GM18907 (cell line): ENCODE measurements at regions not wholly inside any gene's neighbourhood (a gene's known extent, or its start where the extent isn't known, plus 50 kb on each side); places are given as distances from the start of the nearest gene placed in this dataset.
"Not testable (repeated sequence)": the region's sequence is repeated elsewhere in the genome, so short reads cannot be mapped to it uniquely, and the experiment has no call there.

Source experiments
- ATAC-seq: cut with Tn5 transposase; IDR thresholded peaks from one replicate; pipeline ENCODE4 v1.9.1; 2021; ENCODE audit warnings: mild to moderate bottlenecking, moderate library complexity; ENCODE audit not compliant: unreplicated experiment

DNA sequence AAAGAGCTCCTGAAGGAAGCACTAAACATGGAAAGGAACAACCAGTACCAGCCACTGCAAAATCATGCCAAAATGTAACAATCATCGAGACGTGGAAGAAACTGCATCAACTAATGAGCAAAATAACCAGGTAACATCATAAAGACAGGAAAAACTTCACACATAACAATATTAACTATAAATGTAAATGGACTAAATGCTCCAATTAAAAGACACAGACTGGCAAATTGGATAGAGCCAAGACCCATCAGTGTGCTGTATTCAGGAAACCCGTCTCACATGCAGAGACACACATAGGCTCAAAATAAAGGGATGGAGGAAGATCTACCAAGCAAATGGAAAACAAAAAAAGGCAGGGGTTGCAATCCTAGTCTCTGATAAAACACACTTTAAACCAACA, 83.9 kb upstream of the TSLP start:
- not testable (repeated sequence) for ATAC-seq

DNA sequence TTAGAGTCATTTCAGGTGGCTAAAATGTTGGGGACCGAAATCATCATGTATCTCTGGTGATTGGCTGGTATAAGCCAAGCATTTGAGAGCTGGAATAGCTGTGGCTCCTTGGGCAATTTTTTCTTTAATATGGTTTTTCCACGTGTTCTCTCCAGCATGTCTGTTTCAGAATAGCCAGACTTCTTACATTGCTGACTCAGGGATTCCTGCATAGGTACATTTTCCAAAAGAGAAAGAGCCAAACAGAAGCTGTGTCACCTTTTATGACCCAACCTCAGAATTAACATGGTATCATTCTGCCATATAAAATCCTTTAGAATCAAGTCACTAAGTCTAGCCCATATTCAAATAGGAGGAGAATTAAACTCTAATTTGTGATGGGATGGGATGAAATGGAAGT, 74.8 kb upstream of the TSLP start:
- ATAC-seq, result no peak

DNA sequence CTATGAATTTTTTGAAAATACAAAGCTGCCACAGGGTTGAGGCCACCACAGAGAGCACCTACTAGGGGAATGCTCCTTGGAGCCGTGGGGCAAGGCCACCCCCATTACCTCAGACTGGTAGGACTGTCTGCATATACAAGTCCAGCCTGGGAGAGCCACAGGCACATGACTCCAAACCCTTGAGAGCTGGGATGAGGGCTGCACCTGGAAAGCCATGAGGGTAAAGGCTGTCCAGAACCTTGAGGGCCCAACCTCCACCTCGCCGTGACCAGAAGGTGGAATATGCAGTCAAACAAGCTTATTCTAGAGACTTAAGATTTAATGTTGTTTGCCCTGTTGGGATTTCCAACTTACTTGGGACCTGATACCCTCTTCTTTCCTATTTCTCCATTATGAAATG, 69.5 kb upstream of the TSLP start:
- no peak for ATAC-seq

DNA sequence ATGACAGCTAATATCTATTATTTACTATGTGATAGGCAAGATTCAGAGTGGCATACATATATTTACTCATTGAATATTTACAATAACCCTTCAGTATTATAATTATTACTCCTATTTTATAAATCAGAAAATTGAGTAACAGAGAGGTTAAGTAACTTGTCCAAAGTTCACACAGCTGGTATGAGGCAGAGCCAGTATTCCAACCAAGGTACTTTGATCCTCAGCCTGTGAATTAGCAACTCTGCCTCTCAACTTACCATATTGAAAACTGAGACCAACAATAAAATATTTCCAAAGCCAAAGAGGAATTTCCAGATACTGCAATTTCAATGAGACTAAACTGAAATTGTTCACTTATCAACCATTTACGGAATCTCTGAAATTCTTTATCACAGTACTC, 67.9 kb upstream of the TSLP start:
- no peak for ATAC-seq

DNA sequence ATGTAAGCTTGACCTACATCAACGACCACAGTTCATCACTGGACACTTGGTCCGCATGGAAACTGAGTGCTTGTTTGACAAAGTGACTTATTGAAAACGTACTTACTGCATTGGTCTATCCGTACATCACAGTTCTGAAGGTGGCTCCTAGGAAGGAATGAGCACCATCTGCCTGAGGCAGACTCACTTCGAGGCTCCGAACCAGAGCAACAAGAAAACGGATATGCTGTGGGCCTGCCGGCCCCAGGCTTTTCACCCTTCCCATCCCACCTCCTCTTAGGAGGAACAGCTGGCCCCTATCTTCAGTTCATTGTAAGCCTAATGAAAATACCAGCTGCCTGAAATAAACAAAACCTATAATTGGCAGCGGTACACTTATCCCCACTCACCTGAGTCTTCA, 67.2 kb upstream of the TSLP start:
- no peak for ATAC-seq

DNA sequence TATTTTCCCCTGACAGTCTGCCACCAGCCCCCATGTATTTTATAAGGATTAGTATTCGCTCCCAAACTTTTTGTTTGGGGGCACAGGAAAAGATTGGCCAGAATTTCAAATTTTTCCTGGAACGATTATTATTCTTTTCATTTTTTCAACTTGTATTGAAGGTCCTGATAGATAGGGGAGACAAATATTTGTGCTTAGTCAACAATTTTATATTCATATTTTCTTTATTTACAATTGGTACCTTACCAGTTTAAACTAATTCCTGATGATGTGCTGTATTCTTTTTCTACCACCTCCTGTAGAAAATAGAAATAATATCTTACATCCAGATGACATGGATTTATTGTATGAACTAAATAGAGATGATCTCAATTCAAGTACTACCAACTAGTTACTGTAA, 60.7 kb upstream of the TSLP start:
- ATAC-seq, result no peak

DNA sequence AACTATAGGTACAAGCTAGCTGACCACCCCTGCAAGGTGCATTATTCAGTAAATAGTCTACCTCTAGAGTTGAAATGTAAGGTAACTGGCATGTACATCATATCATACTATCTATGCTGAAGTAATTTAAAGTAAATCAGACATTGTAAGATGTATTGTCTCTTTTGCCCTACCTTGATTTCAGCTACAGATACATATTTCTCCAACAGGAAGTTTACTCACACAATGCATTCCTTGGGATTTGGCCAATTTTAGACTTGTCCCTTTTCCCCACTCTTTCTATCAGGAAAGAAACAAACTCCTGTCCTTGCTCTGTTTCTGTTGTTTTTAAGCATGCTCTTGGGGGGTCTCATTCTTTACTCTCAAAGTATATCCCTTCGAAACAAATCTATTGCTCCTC, 58.5 kb upstream of the TSLP start:
- no peak for ATAC-seq

DNA sequence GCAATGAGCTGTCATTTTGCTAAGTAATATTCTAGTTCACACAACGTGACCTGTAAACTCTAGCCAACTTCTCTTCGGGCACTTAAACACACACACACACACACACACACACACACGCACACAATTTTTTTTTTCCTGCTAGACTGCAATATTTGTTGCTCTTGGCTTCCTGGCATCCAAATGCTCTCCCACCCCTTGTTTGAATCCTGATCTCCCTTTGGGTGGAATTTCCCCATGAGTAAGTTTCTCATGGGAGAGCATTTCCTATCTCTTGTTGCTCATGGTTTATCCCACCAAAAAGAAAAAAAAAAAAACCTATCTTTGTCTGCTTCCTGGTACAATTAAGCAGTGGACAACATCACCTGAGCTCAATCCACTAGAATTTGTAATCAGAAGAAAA, 54.7 kb upstream of the TSLP start:
- ATAC-seq, result no peak

DNA sequence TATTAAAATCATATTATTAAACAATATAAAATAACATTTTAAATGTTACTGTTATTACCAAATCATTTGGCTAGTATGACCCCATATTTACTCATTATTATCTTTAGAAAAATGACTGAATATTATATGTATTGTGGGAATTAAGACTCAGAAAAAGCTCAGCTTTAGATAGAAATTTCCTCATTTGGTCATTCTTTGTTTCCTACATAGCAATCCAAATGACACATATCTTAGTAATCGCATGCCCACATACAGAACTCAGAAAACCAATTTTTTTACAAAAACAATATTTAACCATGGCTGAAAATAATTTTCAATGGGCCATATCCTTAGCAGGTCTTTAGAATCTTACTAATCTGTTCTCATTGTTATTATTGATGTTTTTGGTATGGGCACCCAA, 53.8 kb upstream of the TSLP start:
- ATAC-seq, result no peak
